ENCODE measurements at regions not wholly inside any gene's neighbourhood (a gene's known extent, or its start where the extent isn't known, plus 50 kb on each side); places are given as distances from the start of the nearest gene placed in this dataset.
A peak's percentile ranks its signal among the peaks of the same experiment; 100 is the strongest.
"Not testable (repeated sequence)": the region's sequence is repeated elsewhere in the genome, so short reads cannot be mapped to it uniquely, and the experiment has no call there.

- no peak for DNase-seq
Observed at GRCh38 chr6:4447639-4448330, 312.4 kb upstream of the ECI2 start.

GRCh38 chr6:4446982-4447381, 311.6 kb upstream of the ECI2 start:
- no peak for DNase-seq

- DNase-seq, result no peak
Observed at GRCh38 chr6:4441981-4442434, 306.6 kb upstream of the ECI2 start.

- no peak for DNase-seq
Observed at GRCh38 chr6:4439159-4439558, 303.8 kb upstream of the ECI2 start.

- DNase-seq, result no peak
Observed at GRCh38 chr6:4437342-4437741, 302.0 kb upstream of the ECI2 start.

- DNase-seq, result no peak
Observed at GRCh38 chr6:4435981-4436445, 300.6 kb upstream of the ECI2 start.

GRCh38 chr6:4434655-4435054, 299.3 kb upstream of the ECI2 start:
- no peak for DNase-seq

- no peak for DNase-seq
Observed at GRCh38 chr6:4433199-4433598, 297.8 kb upstream of the ECI2 start.

- DNase-seq, result no peak
Observed at GRCh38 chr6:4426968-4427367, 291.6 kb upstream of the ECI2 start.

- DNase-seq, result no peak
Observed at GRCh38 chr6:4421837-4422236, 286.5 kb upstream of the ECI2 start.

GRCh38 chr6:4420160-4420865, 284.9 kb upstream of the ECI2 start:
- DNase-seq, result no peak

GRCh38 chr6:4415549-4415948, 280.2 kb upstream of the ECI2 start:
- DNase-seq, result no peak

- DNase-seq, result not testable (repeated sequence)
Observed at GRCh38 chr6:4414078-4414477, 278.7 kb upstream of the ECI2 start.

GRCh38 chr6:4413073-4413472, 277.7 kb upstream of the ECI2 start:
- DNase-seq, result no peak

- no peak for DNase-seq
Observed at GRCh38 chr6:4412488-4412887, 277.1 kb upstream of the ECI2 start.

- no peak for DNase-seq
Observed at GRCh38 chr6:4412077-4412476, 276.7 kb upstream of the ECI2 start.

GRCh38 chr6:4407710-4408109, 272.3 kb upstream of the ECI2 start:
- not testable (repeated sequence) for DNase-seq

GRCh38 chr6:4405621-4406212, 270.3 kb upstream of the ECI2 start:
- no peak for DNase-seq

GRCh38 chr6:4404415-4404814, 269.0 kb upstream of the ECI2 start:
- no peak for DNase-seq

GRCh38 chr6:4403828-4404227, 268.5 kb upstream of the ECI2 start:
- peak in 1 of 2 experiments; percentile 13 for DNase-seq

GRCh38 chr6:4403023-4403752, 267.8 kb upstream of the ECI2 start:
- DNase-seq, result no peak

GRCh38 chr6:4402477-4402976, 267.2 kb upstream of the ECI2 start:
- DNase-seq, result no peak

Measured in NCI-H446 (cell line).